ENCODE measurements at regions not wholly inside any gene's neighbourhood (a gene's known extent, or its start where the extent isn't known, plus 50 kb on each side); places are given as distances from the start of the nearest gene placed in this dataset.

- POLR2A ChIA-PET: no interaction called here
- CTCF ChIA-PET: no interaction called here
- no peaks in the 10 kb centered on the region for H3K27me3 Mint-ChIP-seq
- peaks cover 11% of the 10 kb centered on the region for H3K4me1 Mint-ChIP-seq
- no peak for ATAC-seq (ENCODE audit: low read depth)
- intact Hi-C loops (cut with micrococcal nuclease): no loop called here
- H3K27ac Mint-ChIP-seq: no peak overlapping the region
- no peak overlapping the region for H3K4me3 Mint-ChIP-seq
- DNase-seq: no peak
- TF ChIP-seq CTCF (IDR thresholded peaks at IDR 0.05): no peak
- H3K36me3 Mint-ChIP-seq (ENCODE audit: low read depth): no peaks in the 10 kb centered on the region
- peaks cover 2% of the 10 kb centered on the region for H3K9me3 Mint-ChIP-seq
Measured at GRCh38 chr2:11939523-11939922, 193.1 kb downstream of the LPIN1 start.

GRCh38 chr2:11940121-11940743 lies 193.8 kb downstream of the LPIN1 start:
- H3K4me3 Mint-ChIP-seq: no peak overlapping the region
- ChIA-PET CTCF (no interaction called here), POLR2A (no interaction called here)
- H3K36me3 Mint-ChIP-seq (ENCODE audit: low read depth): no peaks in the 10 kb centered on the region
- no peak for TF ChIP-seq CTCF (IDR thresholded peaks at IDR 0.05)
- H3K27ac Mint-ChIP-seq: no peak overlapping the region
- intact Hi-C loops (cut with micrococcal nuclease): no loop called here
- no peak for DNase-seq
- H3K9me3 Mint-ChIP-seq: no peaks in the 10 kb centered on the region
- no peak for ATAC-seq (ENCODE audit: low read depth)
- peaks cover 14% of the 10 kb centered on the region for H3K4me1 Mint-ChIP-seq
- no peaks in the 10 kb centered on the region for H3K27me3 Mint-ChIP-seq

- POLR2A ChIA-PET: no interaction called here
- H3K4me1 Mint-ChIP-seq: peaks cover 20% of the 10 kb centered on the region
Measured at GRCh38 chr2:11940799-11941198, 194.4 kb downstream of the LPIN1 start.

GRCh38 chr2:11941201-11942177 lies 195.1 kb downstream of the LPIN1 start:
- Mint-ChIP-seq H3K36me3 (ENCODE audit: low read depth) (no peaks in the 10 kb centered on the region), H3K27ac (no peak overlapping the region), H3K4me1 (peaks cover 21% of the 10 kb centered on the region), H3K27me3 (no peaks in the 10 kb centered on the region), H3K9me3 (no peaks in the 10 kb centered on the region), H3K4me3 (no peak overlapping the region)
- intact Hi-C loops (cut with micrococcal nuclease): no loop called here
- ChIA-PET CTCF (no interaction called here), POLR2A (no interaction called here)
- no peak for DNase-seq
- no peak for TF ChIP-seq CTCF (IDR thresholded peaks at IDR 0.05)
- ATAC-seq (ENCODE audit: low read depth): no peak

More at GRCh38 chr2:11940799-11941198, 194.4 kb downstream of the LPIN1 start:
- ATAC-seq (ENCODE audit: low read depth): no peak
- intact Hi-C loops (cut with micrococcal nuclease): no loop called here
- Mint-ChIP-seq H3K4me3 (no peak overlapping the region), H3K9me3 (no peaks in the 10 kb centered on the region), H3K27me3 (no peaks in the 10 kb centered on the region), H3K27ac (no peak overlapping the region), H3K36me3 (ENCODE audit: low read depth) (no peaks in the 10 kb centered on the region)
- DNase-seq: no peak
- TF ChIP-seq CTCF (IDR thresholded peaks at IDR 0.05): no peak
- CTCF ChIA-PET: no interaction called here

GRCh38 chr2:11942178-11942569 lies 195.7 kb downstream of the LPIN1 start:
- no peak for TF ChIP-seq CTCF (IDR thresholded peaks at IDR 0.05)
- Mint-ChIP-seq H3K27me3 (no peaks in the 10 kb centered on the region), H3K27ac (no peak overlapping the region), H3K9me3 (peaks cover 2% of the 10 kb centered on the region), H3K4me1 (peaks cover 21% of the 10 kb centered on the region), H3K4me3 (no peak overlapping the region), H3K36me3 (ENCODE audit: low read depth) (no peaks in the 10 kb centered on the region)
- ATAC-seq (ENCODE audit: low read depth) (no peak), DNase-seq (no peak)
- ChIA-PET POLR2A (no interaction called here), CTCF (no interaction called here)
- intact Hi-C loops (cut with micrococcal nuclease): no loop called here
